ENCODE measurements at regions not wholly inside any gene's neighbourhood (a gene's known extent, or its start where the extent isn't known, plus 50 kb on each side); places are given as distances from the start of the nearest gene placed in this dataset.

DNA sequence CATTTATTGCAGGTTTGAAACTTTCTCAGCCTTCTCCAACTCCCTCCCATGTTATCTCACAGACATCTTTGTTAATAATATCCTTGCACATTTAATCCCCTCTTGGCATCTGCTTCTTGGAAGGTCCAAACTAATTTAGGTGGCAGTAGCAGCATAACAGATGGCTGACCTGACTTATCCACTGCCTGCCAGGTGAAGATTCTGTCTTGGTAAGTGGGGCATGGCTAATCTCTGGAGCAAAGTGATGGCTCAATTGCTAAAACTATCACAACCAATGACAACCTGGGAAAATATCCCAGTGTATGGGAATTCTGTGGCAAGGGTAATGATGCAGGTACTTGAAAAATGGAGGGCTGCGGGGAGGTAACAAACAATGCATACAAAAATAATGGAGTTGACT, 58.2 kb upstream of the ALG10B start:
- DNase-seq (ENCODE audit: low spot score) = no peak
- H3K4me1 Mint-ChIP-seq = no peaks in the 10 kb centered on the region
- H3K27me3 Mint-ChIP-seq (ENCODE audit: low read depth) = peaks cover 12% of the 10 kb centered on the region
- H3K4me3 Mint-ChIP-seq = no peak overlapping the region
- no peak for ATAC-seq
- H3K27ac Mint-ChIP-seq = no peak overlapping the region
- ChIA-PET POLR2A (no interaction called here), CTCF (no interaction called here)
- TF ChIP-seq NR3C1 (CRISPR knock-in tag; conservative IDR thresholded peaks at IDR 0.05; ENCODE audit: low read depth) = no peak
- TF ChIP-seq, protein P1, sequence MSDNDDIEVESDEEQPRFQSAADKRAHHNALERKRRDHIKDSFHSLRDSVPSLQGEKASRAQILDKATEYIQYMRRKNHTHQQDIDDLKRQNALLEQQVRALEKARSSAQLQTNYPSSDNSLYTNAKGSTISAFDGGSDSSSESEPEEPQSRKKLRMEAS (CRISPR knock-in tag; IDR thresholded peaks at IDR 0.05) = no peak
- TF ChIP-seq, protein P2, sequence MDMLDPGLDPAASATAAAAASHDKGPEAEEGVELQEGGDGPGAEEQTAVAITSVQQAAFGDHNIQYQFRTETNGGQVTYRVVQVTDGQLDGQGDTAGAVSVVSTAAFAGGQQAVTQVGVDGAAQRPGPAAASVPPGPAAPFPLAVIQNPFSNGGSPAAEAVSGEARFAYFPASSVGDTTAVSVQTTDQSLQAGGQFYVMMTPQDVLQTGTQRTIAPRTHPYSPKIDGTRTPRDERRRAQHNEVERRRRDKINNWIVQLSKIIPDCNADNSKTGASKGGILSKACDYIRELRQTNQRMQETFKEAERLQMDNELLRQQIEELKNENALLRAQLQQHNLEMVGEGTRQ (CRISPR knock-in tag; IDR thresholded peaks at IDR 0.05) = no peak
- TF ChIP-seq NR2C2 (CRISPR knock-in tag; IDR thresholded peaks at IDR 0.05) = no peak
- no peak for TF ChIP-seq EMX1 (CRISPR knock-in tag; IDR thresholded peaks at IDR 0.05)
- TF ChIP-seq AFF4 (CRISPR knock-in tag; IDR thresholded peaks at IDR 0.05; ENCODE audit: borderline replicate concordance) = no peak
- no peak for TF ChIP-seq OVOL2 (CRISPR knock-in tag; IDR thresholded peaks at IDR 0.05; ENCODE audit: borderline replicate concordance)
- TF ChIP-seq ARID4B (CRISPR knock-in tag; IDR thresholded peaks at IDR 0.05; ENCODE audit: borderline replicate concordance) = no peak
- TF ChIP-seq ZNF671 (CRISPR knock-in tag; IDR thresholded peaks at IDR 0.05) = no peak
- TF ChIP-seq, protein P3, sequence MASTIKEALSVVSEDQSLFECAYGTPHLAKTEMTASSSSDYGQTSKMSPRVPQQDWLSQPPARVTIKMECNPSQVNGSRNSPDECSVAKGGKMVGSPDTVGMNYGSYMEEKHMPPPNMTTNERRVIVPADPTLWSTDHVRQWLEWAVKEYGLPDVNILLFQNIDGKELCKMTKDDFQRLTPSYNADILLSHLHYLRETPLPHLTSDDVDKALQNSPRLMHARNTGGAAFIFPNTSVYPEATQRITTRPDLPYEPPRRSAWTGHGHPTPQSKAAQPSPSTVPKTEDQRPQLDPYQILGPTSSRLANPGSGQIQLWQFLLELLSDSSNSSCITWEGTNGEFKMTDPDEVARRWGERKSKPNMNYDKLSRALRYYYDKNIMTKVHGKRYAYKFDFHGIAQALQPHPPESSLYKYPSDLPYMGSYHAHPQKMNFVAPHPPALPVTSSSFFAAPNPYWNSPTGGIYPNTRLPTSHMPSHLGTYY (CRISPR knock-in tag; IDR thresholded peaks at IDR 0.05) = no peak
- TF ChIP-seq, protein P4, sequence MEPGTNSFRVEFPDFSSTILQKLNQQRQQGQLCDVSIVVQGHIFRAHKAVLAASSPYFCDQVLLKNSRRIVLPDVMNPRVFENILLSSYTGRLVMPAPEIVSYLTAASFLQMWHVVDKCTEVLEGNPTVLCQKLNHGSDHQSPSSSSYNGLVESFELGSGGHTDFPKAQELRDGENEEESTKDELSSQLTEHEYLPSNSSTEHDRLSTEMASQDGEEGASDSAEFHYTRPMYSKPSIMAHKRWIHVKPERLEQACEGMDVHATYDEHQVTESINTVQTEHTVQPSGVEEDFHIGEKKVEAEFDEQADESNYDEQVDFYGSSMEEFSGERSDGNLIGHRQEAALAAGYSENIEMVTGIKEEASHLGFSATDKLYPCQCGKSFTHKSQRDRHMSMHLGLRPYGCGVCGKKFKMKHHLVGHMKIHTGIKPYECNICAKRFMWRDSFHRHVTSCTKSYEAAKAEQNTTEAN (CRISPR knock-in tag; IDR thresholded peaks at IDR 0.05) = no peak
- no peak for TF ChIP-seq CREM (CRISPR knock-in tag; IDR thresholded peaks at IDR 0.05)
- no peak for TF ChIP-seq GABPB1 (CRISPR knock-in tag; IDR thresholded peaks at IDR 0.05)
- no peak for TF ChIP-seq ATF1 (CRISPR knock-in tag; IDR thresholded peaks at IDR 0.05)
- TF ChIP-seq CDX4 (CRISPR knock-in tag; IDR thresholded peaks at IDR 0.05; ENCODE audit: borderline replicate concordance) = no peak
- TF ChIP-seq FOXK1 (CRISPR knock-in tag; IDR thresholded peaks at IDR 0.05) = no peak
- no peak for TF ChIP-seq ZNF416 (CRISPR knock-in tag; IDR thresholded peaks at IDR 0.05)
- no peak for TF ChIP-seq JAZF1 (CRISPR knock-in tag; IDR thresholded peaks at IDR 0.05)
- TF ChIP-seq, protein P5, sequence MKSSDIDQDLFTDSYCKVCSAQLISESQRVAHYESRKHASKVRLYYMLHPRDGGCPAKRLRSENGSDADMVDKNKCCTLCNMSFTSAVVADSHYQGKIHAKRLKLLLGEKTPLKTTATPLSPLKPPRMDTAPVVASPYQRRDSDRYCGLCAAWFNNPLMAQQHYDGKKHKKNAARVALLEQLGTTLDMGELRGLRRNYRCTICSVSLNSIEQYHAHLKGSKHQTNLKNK (CRISPR knock-in tag; IDR thresholded peaks at IDR 0.05) = no peak
- H3K36me3 Mint-ChIP-seq = peaks cover 77% of the 10 kb centered on the region
- H3K9me3 Mint-ChIP-seq = peaks cover 88% of the 10 kb centered on the region

Measured in WTC11 (cell line).